Adipocyte (in vitro differentiated cells): ENCODE measurements at regions not wholly inside any gene's neighbourhood (a gene's known extent, or its start where the extent isn't known, plus 50 kb on each side); places are given as distances from the start of the nearest gene placed in this dataset.
"Not testable (repeated sequence)": the region's sequence is repeated elsewhere in the genome, so short reads cannot be mapped to it uniquely, and the experiment has no call there.

Experiments used
- DNase-seq: peaks from one replicate; pipeline ENCODE4 v3.0.0-alpha.2; 2015; ENCODE audit warnings: low read depth
- H3K27me3 ChIP-seq: replicated peaks from 2 replicates; pipeline ENCODE4 v1.7.0; 2013; ENCODE audit warnings: mild to moderate bottlenecking, low read length, moderate library complexity; ENCODE audit not compliant: control insufficient read depth, insufficient read depth
- H3K36me3 ChIP-seq: 2 replicates; pipeline ENCODE4 v1.7.0; 2013; ENCODE audit warnings: low read length, mild to moderate bottlenecking, moderate library complexity; ENCODE audit not compliant: control insufficient read depth, insufficient read depth, severe bottlenecking
- H3K4me1 ChIP-seq: 2 replicates; pipeline ENCODE4 v1.7.0; 2013; ENCODE audit warnings: mild to moderate bottlenecking, low read length, moderate library complexity; ENCODE audit not compliant: control insufficient read depth, insufficient read depth
- H3K4me3 ChIP-seq: 2 replicates; pipeline ENCODE4 v1.7.0; 2013; ENCODE audit warnings: mild to moderate bottlenecking, low read length, moderate library complexity
- H3K9ac ChIP-seq: 2 replicates; pipeline ENCODE4 v1.7.0; 2013; ENCODE audit warnings: mild to moderate bottlenecking, low read length, moderate library complexity
- H3K9me3 ChIP-seq: 2 replicates; pipeline ENCODE4 v1.7.0; 2013; ENCODE audit warnings: mild to moderate bottlenecking, low read length, moderate library complexity; ENCODE audit not compliant: control insufficient read depth

- Histone ChIP-seq H3K4me1 (peaks cover 4% of the 10 kb centered on the region), H3K9me3 (no peaks in the 10 kb centered on the region), H3K9ac (no peak overlapping the region), H3K36me3 (no peaks in the 10 kb centered on the region), H3K4me3 (no peak overlapping the region), H3K27me3 (no peaks in the 10 kb centered on the region)
- DNase-seq, result no peak
Measured at GRCh38 chr5:110965773-110966581, 105.5 kb upstream of the TSLP start.

- peak; percentile 26 for DNase-seq
- no peaks in the 10 kb centered on the region for H3K9me3 ChIP-seq
- H3K9ac ChIP-seq, result no peak overlapping the region
- H3K27me3 ChIP-seq, result no peaks in the 10 kb centered on the region
- H3K36me3 ChIP-seq, result no peaks in the 10 kb centered on the region
- H3K4me3 ChIP-seq, result no peak overlapping the region
- H3K4me1 ChIP-seq, result peaks cover 4% of the 10 kb centered on the region
Measured at GRCh38 chr5:110968246-110969005, 103.1 kb upstream of the TSLP start.

- no peak overlapping the region for H3K4me3 ChIP-seq
- H3K36me3 ChIP-seq, result no peaks in the 10 kb centered on the region
- no peaks in the 10 kb centered on the region for H3K27me3 ChIP-seq
- DNase-seq, result no peak
- H3K9ac ChIP-seq, result no peak overlapping the region
- no peaks in the 10 kb centered on the region for H3K9me3 ChIP-seq
- H3K4me1 ChIP-seq, result peaks cover 4% of the 10 kb centered on the region
Measured at GRCh38 chr5:110969502-110969901, 102.0 kb upstream of the TSLP start.

GRCh38 chr5:110973510-110973909 lies 98.0 kb upstream of the TSLP start:
- DNase-seq, result no peak
- H3K36me3 ChIP-seq, result no peaks in the 10 kb centered on the region
- H3K4me3 ChIP-seq, result no peak overlapping the region
- no peaks in the 10 kb centered on the region for H3K9me3 ChIP-seq
- H3K27me3 ChIP-seq, result no peaks in the 10 kb centered on the region
- H3K4me1 ChIP-seq, result no peaks in the 10 kb centered on the region
- no peak overlapping the region for H3K9ac ChIP-seq

GRCh38 chr5:110977915-110978314 lies 93.6 kb upstream of the TSLP start:
- H3K9me3 ChIP-seq, result peaks cover 10% of the 10 kb centered on the region
- H3K27me3 ChIP-seq, result no peaks in the 10 kb centered on the region
- H3K9ac ChIP-seq, result no peak overlapping the region
- H3K4me3 ChIP-seq, result no peak overlapping the region
- no peak for DNase-seq
- no peaks in the 10 kb centered on the region for H3K36me3 ChIP-seq
- H3K4me1 ChIP-seq, result no peaks in the 10 kb centered on the region

GRCh38 chr5:110985882-110986281 lies 85.6 kb upstream of the TSLP start:
- H3K9ac ChIP-seq, H3K36me3 ChIP-seq, H3K4me1 ChIP-seq, H3K9me3 ChIP-seq, DNase-seq, H3K4me3 ChIP-seq, H3K27me3 ChIP-seq: not testable (repeated sequence)

GRCh38 chr5:110987573-110987972 lies 83.9 kb upstream of the TSLP start:
- H3K4me1 ChIP-seq, DNase-seq, H3K4me3 ChIP-seq, H3K9me3 ChIP-seq, H3K36me3 ChIP-seq, H3K9ac ChIP-seq, H3K27me3 ChIP-seq: not testable (repeated sequence)

- Histone ChIP-seq H3K4me3 (no peak overlapping the region), H3K27me3 (no peaks in the 10 kb centered on the region), H3K4me1 (no peaks in the 10 kb centered on the region), H3K36me3 (no peaks in the 10 kb centered on the region), H3K9me3 (peaks cover 15% of the 10 kb centered on the region), H3K9ac (no peak overlapping the region)
- DNase-seq, result no peak
Measured at GRCh38 chr5:110996742-110997141, 74.8 kb upstream of the TSLP start.

GRCh38 chr5:111002036-111002435 lies 69.5 kb upstream of the TSLP start:
- Histone ChIP-seq H3K4me1 (no peaks in the 10 kb centered on the region), H3K4me3 (no peak overlapping the region), H3K9me3 (peaks cover 15% of the 10 kb centered on the region), H3K27me3 (no peaks in the 10 kb centered on the region), H3K9ac (no peak overlapping the region), H3K36me3 (no peaks in the 10 kb centered on the region)
- DNase-seq, result no peak

- no peak for DNase-seq
- H3K4me3 ChIP-seq, result no peak overlapping the region
- no peaks in the 10 kb centered on the region for H3K4me1 ChIP-seq
- H3K36me3 ChIP-seq, result no peaks in the 10 kb centered on the region
- H3K9me3 ChIP-seq, result peaks cover 11% of the 10 kb centered on the region
- no peaks in the 10 kb centered on the region for H3K27me3 ChIP-seq
- H3K9ac ChIP-seq, result no peak overlapping the region
Measured at GRCh38 chr5:111003623-111004022, 67.9 kb upstream of the TSLP start.

- Histone ChIP-seq H3K9me3 (peaks cover 8% of the 10 kb centered on the region), H3K9ac (no peak overlapping the region), H3K36me3 (no peaks in the 10 kb centered on the region), H3K4me1 (no peaks in the 10 kb centered on the region), H3K4me3 (no peak overlapping the region), H3K27me3 (no peaks in the 10 kb centered on the region)
- no peak for DNase-seq
Measured at GRCh38 chr5:111004291-111004690, 67.2 kb upstream of the TSLP start.
